ENCODE measurements at regions not wholly inside any gene's neighbourhood (a gene's known extent, or its start where the extent isn't known, plus 50 kb on each side); places are given as distances from the start of the nearest gene placed in this dataset.

DNA sequence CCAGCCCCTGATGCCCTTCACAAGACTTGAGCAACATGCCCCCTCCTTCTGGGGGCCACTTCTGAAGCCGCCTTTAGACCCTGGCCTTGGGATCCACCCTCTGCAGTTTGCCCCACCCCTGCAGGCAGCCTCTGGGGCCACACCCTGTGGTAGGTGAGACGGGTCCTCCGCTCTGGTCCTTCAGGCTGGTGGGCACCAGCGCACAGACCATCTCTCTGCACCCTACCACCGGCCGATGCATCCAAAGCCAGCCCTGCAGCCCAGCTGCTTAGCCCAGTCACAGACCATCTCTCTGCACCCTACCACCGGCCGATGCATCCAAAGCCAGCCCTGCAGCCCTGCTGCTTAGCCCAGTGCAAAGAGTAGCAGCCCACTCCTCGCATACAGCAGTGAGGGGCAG lies 159.3 kb upstream of the ECI2 start:
- TF ChIP-seq, protein P1, sequence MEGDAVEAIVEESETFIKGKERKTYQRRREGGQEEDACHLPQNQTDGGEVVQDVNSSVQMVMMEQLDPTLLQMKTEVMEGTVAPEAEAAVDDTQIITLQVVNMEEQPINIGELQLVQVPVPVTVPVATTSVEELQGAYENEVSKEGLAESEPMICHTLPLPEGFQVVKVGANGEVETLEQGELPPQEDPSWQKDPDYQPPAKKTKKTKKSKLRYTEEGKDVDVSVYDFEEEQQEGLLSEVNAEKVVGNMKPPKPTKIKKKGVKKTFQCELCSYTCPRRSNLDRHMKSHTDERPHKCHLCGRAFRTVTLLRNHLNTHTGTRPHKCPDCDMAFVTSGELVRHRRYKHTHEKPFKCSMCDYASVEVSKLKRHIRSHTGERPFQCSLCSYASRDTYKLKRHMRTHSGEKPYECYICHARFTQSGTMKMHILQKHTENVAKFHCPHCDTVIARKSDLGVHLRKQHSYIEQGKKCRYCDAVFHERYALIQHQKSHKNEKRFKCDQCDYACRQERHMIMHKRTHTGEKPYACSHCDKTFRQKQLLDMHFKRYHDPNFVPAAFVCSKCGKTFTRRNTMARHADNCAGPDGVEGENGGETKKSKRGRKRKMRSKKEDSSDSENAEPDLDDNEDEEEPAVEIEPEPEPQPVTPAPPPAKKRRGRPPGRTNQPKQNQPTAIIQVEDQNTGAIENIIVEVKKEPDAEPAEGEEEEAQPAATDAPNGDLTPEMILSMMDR (IDR thresholded peaks at IDR 0.05) = no peak
- no peak for TF ChIP-seq POLR2A (IDR thresholded peaks at IDR 0.05)
- TF ChIP-seq POLR2AphosphoS5 (IDR thresholded peaks at IDR 0.05) = no peak

Data from sigmoid colon (tissue), 4 donors.